ENCODE measurements at regions not wholly inside any gene's neighbourhood (a gene's known extent, or its start where the extent isn't known, plus 50 kb on each side); places are given as distances from the start of the nearest gene placed in this dataset.

- Histone ChIP-seq H3K9ac (ENCODE audit: low read length in 5 of 5) (no peak overlapping the region), H3K36me3 (ENCODE audit: control insufficient read depth in 5 of 5, insufficient read depth in 5 of 5, low read length in 5 of 5) (no peaks in the 10 kb centered on the region), H3K9me3 (ENCODE audit: control insufficient read depth in 5 of 5, low read length in 5 of 5) (no peaks in the 10 kb centered on the region), H3K4me3 (ENCODE audit: low read depth in 1 of 5, low read length in 5 of 5) (no peak overlapping the region), H3K27me3 (ENCODE audit: control insufficient read depth in 5 of 5, insufficient read depth in 4 of 5, low read length in 5 of 5) (peaks cover 0 to 12% (median 0%) of the 10 kb centered on the region in 5 donors), H3K4me1 (ENCODE audit: control insufficient read depth in 5 of 5, insufficient read depth in 5 of 5, low read length in 5 of 5) (peaks cover 0 to 5% (median 2%) of the 10 kb centered on the region in 5 donors), H3K27ac (ENCODE audit: low read depth, low read length) (no peak overlapping the region)
Observed at GRCh38 chr12:4822572-4822971, 87.1 kb upstream of the KCNA1 start.

GRCh38 chr12:4824380-4824779 lies 85.3 kb upstream of the KCNA1 start:
- Histone ChIP-seq H3K4me1 (ENCODE audit: control insufficient read depth in 5 of 5, insufficient read depth in 5 of 5, low read length in 5 of 5) (peaks cover 0 to 2% (median 2%) of the 10 kb centered on the region in 5 donors), H3K9ac (ENCODE audit: low read length in 5 of 5) (no peak overlapping the region), H3K27me3 (ENCODE audit: control insufficient read depth in 5 of 5, insufficient read depth in 4 of 5, low read length in 5 of 5) (peaks cover 0 to 12% (median 5%) of the 10 kb centered on the region in 5 donors), H3K27ac (ENCODE audit: low read depth, low read length) (no peak overlapping the region), H3K4me3 (ENCODE audit: low read depth in 1 of 5, low read length in 5 of 5) (no peak overlapping the region), H3K9me3 (ENCODE audit: control insufficient read depth in 5 of 5, low read length in 5 of 5) (no peaks in the 10 kb centered on the region), H3K36me3 (ENCODE audit: control insufficient read depth in 5 of 5, insufficient read depth in 5 of 5, low read length in 5 of 5) (no peaks in the 10 kb centered on the region)

GRCh38 chr12:4825011-4825858 lies 84.5 kb upstream of the KCNA1 start:
- no peak overlapping the region for H3K27ac ChIP-seq (ENCODE audit: low read depth, low read length)
- H3K4me3 ChIP-seq (ENCODE audit: low read depth in 1 of 5, low read length in 5 of 5) = no peak overlapping the region
- H3K27me3 ChIP-seq (ENCODE audit: control insufficient read depth in 5 of 5, insufficient read depth in 4 of 5, low read length in 5 of 5) = peaks cover 5 to 12% (median 9%) of the 10 kb centered on the region in 5 donors
- H3K36me3 ChIP-seq (ENCODE audit: control insufficient read depth in 5 of 5, insufficient read depth in 5 of 5, low read length in 5 of 5) = no peaks in the 10 kb centered on the region
- H3K9ac ChIP-seq (ENCODE audit: low read length in 5 of 5) = no peak overlapping the region
- peaks cover 0 to 1% (median 0%) of the 10 kb centered on the region in 5 donors for H3K4me1 ChIP-seq (ENCODE audit: control insufficient read depth in 5 of 5, insufficient read depth in 5 of 5, low read length in 5 of 5)
- H3K9me3 ChIP-seq (ENCODE audit: control insufficient read depth in 5 of 5, low read length in 5 of 5) = no peaks in the 10 kb centered on the region

- Histone ChIP-seq H3K27me3 (ENCODE audit: control insufficient read depth in 5 of 5, insufficient read depth in 4 of 5, low read length in 5 of 5) (peaks cover 9 to 13% (median 12%) of the 10 kb centered on the region in 5 donors), H3K9me3 (ENCODE audit: control insufficient read depth in 5 of 5, low read length in 5 of 5) (no peaks in the 10 kb centered on the region), H3K4me1 (ENCODE audit: control insufficient read depth in 5 of 5, insufficient read depth in 5 of 5, low read length in 5 of 5) (no peaks in the 10 kb centered on the region), H3K9ac (ENCODE audit: low read length in 5 of 5) (no peak overlapping the region), H3K27ac (ENCODE audit: low read depth, low read length) (no peak overlapping the region), H3K4me3 (ENCODE audit: low read depth in 1 of 5, low read length in 5 of 5) (no peak overlapping the region), H3K36me3 (ENCODE audit: control insufficient read depth in 5 of 5, insufficient read depth in 5 of 5, low read length in 5 of 5) (no peaks in the 10 kb centered on the region)
Observed at GRCh38 chr12:4826909-4827308, 82.8 kb upstream of the KCNA1 start.

- H3K4me3 ChIP-seq (ENCODE audit: low read depth in 1 of 5, low read length in 5 of 5) = no peak overlapping the region
- no peaks in the 10 kb centered on the region for H3K4me1 ChIP-seq (ENCODE audit: control insufficient read depth in 5 of 5, insufficient read depth in 5 of 5, low read length in 5 of 5)
- no peak overlapping the region for H3K27ac ChIP-seq (ENCODE audit: low read depth, low read length)
- peaks cover 0 to 4% (median 2%) of the 10 kb centered on the region in 5 donors for H3K9me3 ChIP-seq (ENCODE audit: control insufficient read depth in 5 of 5, low read length in 5 of 5)
- H3K27me3 ChIP-seq (ENCODE audit: control insufficient read depth in 5 of 5, insufficient read depth in 4 of 5, low read length in 5 of 5) = peaks cover 9 to 13% (median 12%) of the 10 kb centered on the region in 5 donors
- no peak overlapping the region for H3K9ac ChIP-seq (ENCODE audit: low read length in 5 of 5)
- H3K36me3 ChIP-seq (ENCODE audit: control insufficient read depth in 5 of 5, insufficient read depth in 5 of 5, low read length in 5 of 5) = no peaks in the 10 kb centered on the region
Observed at GRCh38 chr12:4828176-4828575, 81.5 kb upstream of the KCNA1 start.

- H3K27ac ChIP-seq (ENCODE audit: low read depth, low read length) = no peak overlapping the region
- no peaks in the 10 kb centered on the region for H3K4me1 ChIP-seq (ENCODE audit: control insufficient read depth in 5 of 5, insufficient read depth in 5 of 5, low read length in 5 of 5)
Observed at GRCh38 chr12:4829161-4829792, 80.4 kb upstream of the KCNA1 start.

GRCh38 chr12:4829793-4830162 lies 79.9 kb upstream of the KCNA1 start:
- no peak overlapping the region for H3K27ac ChIP-seq (ENCODE audit: low read depth, low read length)

More at GRCh38 chr12:4829161-4829792, 80.4 kb upstream of the KCNA1 start:
- Histone ChIP-seq H3K9me3 (ENCODE audit: control insufficient read depth in 5 of 5, low read length in 5 of 5) (peaks cover 0 to 8% (median 6%) of the 10 kb centered on the region in 5 donors), H3K36me3 (ENCODE audit: control insufficient read depth in 5 of 5, insufficient read depth in 5 of 5, low read length in 5 of 5) (no peaks in the 10 kb centered on the region), H3K4me3 (ENCODE audit: low read depth in 1 of 5, low read length in 5 of 5) (no peak overlapping the region), H3K9ac (ENCODE audit: low read length in 5 of 5) (peak overlapping the region in 1 of 5 donors; percentile 12), H3K27me3 (ENCODE audit: control insufficient read depth in 5 of 5, insufficient read depth in 4 of 5, low read length in 5 of 5) (peaks cover 9 to 13% (median 10%) of the 10 kb centered on the region in 5 donors)

GRCh38 chr12:4830556-4831210 lies 79.0 kb upstream of the KCNA1 start:
- Histone ChIP-seq H3K9me3 (ENCODE audit: control insufficient read depth in 5 of 5, low read length in 5 of 5) (peaks cover 0 to 8% (median 6%) of the 10 kb centered on the region in 5 donors), H3K4me1 (ENCODE audit: control insufficient read depth in 5 of 5, insufficient read depth in 5 of 5, low read length in 5 of 5) (no peaks in the 10 kb centered on the region), H3K36me3 (ENCODE audit: control insufficient read depth in 5 of 5, insufficient read depth in 5 of 5, low read length in 5 of 5) (no peaks in the 10 kb centered on the region)

More at GRCh38 chr12:4829793-4830162, 79.9 kb upstream of the KCNA1 start:
- Histone ChIP-seq H3K4me3 (ENCODE audit: low read depth in 1 of 5, low read length in 5 of 5) (no peak overlapping the region), H3K9ac (ENCODE audit: low read length in 5 of 5) (no peak overlapping the region), H3K4me1 (ENCODE audit: control insufficient read depth in 5 of 5, insufficient read depth in 5 of 5, low read length in 5 of 5) (no peaks in the 10 kb centered on the region), H3K36me3 (ENCODE audit: control insufficient read depth in 5 of 5, insufficient read depth in 5 of 5, low read length in 5 of 5) (no peaks in the 10 kb centered on the region), H3K9me3 (ENCODE audit: control insufficient read depth in 5 of 5, low read length in 5 of 5) (peaks cover 0 to 8% (median 6%) of the 10 kb centered on the region in 5 donors), H3K27me3 (ENCODE audit: control insufficient read depth in 5 of 5, insufficient read depth in 4 of 5, low read length in 5 of 5) (peaks cover 7 to 14% (median 10%) of the 10 kb centered on the region in 5 donors)

GRCh38 chr12:4833053-4833452 lies 76.7 kb upstream of the KCNA1 start:
- Histone ChIP-seq H3K27ac (ENCODE audit: low read depth, low read length) (no peak overlapping the region), H3K4me3 (ENCODE audit: low read depth in 1 of 5, low read length in 5 of 5) (no peak overlapping the region), H3K9ac (ENCODE audit: low read length in 5 of 5) (no peak overlapping the region), H3K4me1 (ENCODE audit: control insufficient read depth in 5 of 5, insufficient read depth in 5 of 5, low read length in 5 of 5) (no peaks in the 10 kb centered on the region), H3K27me3 (ENCODE audit: control insufficient read depth in 5 of 5, insufficient read depth in 4 of 5, low read length in 5 of 5) (peaks cover 4 to 18% (median 10%) of the 10 kb centered on the region in 5 donors), H3K36me3 (ENCODE audit: control insufficient read depth in 5 of 5, insufficient read depth in 5 of 5, low read length in 5 of 5) (no peaks in the 10 kb centered on the region), H3K9me3 (ENCODE audit: control insufficient read depth in 5 of 5, low read length in 5 of 5) (peaks cover 0 to 8% (median 6%) of the 10 kb centered on the region in 5 donors)

More at GRCh38 chr12:4830556-4831210, 79.0 kb upstream of the KCNA1 start:
- Histone ChIP-seq H3K27me3 (ENCODE audit: control insufficient read depth in 5 of 5, insufficient read depth in 4 of 5, low read length in 5 of 5) (peaks cover 5 to 14% (median 10%) of the 10 kb centered on the region in 5 donors), H3K4me3 (ENCODE audit: low read depth in 1 of 5, low read length in 5 of 5) (no peak overlapping the region), H3K9ac (ENCODE audit: low read length in 5 of 5) (no peak overlapping the region), H3K27ac (ENCODE audit: low read depth, low read length) (no peak overlapping the region)
